ENCODE measurements at regions not wholly inside any gene's neighbourhood (a gene's known extent, or its start where the extent isn't known, plus 50 kb on each side); places are given as distances from the start of the nearest gene placed in this dataset.

DNA sequence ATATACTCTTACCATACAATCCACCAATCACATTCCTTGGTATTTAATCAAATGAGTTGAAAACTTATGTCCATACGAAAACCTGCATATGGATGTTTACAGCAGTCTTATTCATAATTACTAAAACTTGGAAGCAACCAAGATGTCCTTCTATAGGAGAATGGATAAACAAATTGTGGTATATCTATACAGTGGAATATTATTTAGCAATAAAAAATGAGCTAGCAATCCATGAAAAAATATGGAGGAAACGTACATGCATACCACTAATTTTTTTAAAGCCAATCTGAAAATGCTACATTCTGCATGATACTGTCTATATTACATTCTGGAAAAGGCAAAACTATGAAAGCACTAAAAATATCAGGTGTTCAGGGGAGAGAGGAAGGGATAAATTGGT lies 73.9 kb upstream of the LPP start:
- DNase-seq (ENCODE audit: low read depth): no peak
- TF ChIP-seq, protein P1, sequence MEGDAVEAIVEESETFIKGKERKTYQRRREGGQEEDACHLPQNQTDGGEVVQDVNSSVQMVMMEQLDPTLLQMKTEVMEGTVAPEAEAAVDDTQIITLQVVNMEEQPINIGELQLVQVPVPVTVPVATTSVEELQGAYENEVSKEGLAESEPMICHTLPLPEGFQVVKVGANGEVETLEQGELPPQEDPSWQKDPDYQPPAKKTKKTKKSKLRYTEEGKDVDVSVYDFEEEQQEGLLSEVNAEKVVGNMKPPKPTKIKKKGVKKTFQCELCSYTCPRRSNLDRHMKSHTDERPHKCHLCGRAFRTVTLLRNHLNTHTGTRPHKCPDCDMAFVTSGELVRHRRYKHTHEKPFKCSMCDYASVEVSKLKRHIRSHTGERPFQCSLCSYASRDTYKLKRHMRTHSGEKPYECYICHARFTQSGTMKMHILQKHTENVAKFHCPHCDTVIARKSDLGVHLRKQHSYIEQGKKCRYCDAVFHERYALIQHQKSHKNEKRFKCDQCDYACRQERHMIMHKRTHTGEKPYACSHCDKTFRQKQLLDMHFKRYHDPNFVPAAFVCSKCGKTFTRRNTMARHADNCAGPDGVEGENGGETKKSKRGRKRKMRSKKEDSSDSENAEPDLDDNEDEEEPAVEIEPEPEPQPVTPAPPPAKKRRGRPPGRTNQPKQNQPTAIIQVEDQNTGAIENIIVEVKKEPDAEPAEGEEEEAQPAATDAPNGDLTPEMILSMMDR (IDR thresholded peaks at IDR 0.05; ENCODE audit: insufficient read depth, low read depth, low read length, missing control alignments): no peak
- no peak overlapping the region for H3K4me3 ChIP-seq (ENCODE audit: low read length)

DNA sequence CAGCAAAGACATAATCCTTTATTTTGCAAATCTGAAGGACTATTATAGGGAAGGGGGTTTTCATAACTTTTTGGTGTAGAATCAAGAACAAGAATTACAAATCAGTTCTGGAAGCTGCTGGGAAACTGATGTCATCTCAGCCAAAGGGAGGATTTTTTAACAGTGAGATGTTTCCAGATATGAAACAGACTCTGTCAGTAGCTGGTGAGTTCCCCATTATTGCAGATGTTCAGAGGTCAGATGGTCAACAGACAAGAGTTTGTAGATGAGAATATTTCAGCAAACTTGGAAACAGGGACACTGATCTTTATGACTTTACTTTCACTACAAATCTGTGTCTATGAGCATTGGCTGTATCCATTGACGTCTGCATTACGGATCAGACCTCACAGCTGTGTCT lies 71.9 kb upstream of the LPP start:
- TF ChIP-seq, protein P1 (IDR thresholded peaks at IDR 0.05; ENCODE audit: insufficient read depth, low read depth, low read length, missing control alignments): no peak
- DNase-seq (ENCODE audit: low read depth): no peak
- H3K4me3 ChIP-seq (ENCODE audit: low read length): no peak overlapping the region

DNA sequence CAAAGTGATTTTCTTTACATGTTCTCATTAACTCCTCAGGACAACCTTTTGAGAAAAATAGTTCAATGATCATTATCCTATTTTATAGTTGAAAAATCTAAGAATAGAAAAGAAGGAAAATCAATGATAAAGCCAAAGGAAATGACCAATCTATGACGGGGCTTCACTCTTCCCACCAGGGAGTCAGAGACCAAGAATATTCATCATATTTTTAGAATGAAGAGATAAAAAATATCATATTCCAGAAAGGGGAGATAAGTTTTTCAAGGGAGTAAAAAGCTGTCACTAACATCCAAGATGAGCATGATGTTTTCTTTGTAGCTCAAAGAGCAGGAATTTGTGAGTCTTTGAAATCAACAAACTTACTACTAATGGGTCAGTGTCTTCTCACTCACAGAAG lies 71.5 kb upstream of the LPP start:
- TF ChIP-seq, protein P1 (IDR thresholded peaks at IDR 0.05; ENCODE audit: insufficient read depth, low read depth, low read length, missing control alignments): no peak
- no peak for DNase-seq (ENCODE audit: low read depth)
- no peak overlapping the region for H3K4me3 ChIP-seq (ENCODE audit: low read length)

DNA sequence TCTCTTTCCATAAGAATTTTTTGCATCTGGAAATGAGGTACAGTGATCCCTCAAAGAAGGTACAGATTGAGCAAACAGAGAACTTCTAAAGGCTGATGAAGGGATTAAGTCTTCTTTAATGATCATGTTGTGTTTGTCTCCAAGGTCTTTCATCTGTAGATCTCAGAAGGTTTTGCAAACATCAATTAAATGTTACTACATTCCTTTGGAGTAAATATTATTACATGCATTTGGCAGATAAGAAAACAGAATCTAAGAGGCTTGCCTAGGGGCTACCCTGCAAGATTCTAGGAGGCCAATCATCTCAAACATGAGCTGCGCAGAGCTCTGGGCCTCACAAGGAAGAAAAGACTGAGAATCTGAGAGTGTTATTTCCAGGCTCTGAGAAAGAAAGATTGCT lies 70.9 kb upstream of the LPP start:
- DNase-seq (ENCODE audit: low read depth): no peak
- TF ChIP-seq, protein P1 (IDR thresholded peaks at IDR 0.05; ENCODE audit: insufficient read depth, low read depth, low read length, missing control alignments): no peak
- no peak overlapping the region for H3K4me3 ChIP-seq (ENCODE audit: low read length)

DNA sequence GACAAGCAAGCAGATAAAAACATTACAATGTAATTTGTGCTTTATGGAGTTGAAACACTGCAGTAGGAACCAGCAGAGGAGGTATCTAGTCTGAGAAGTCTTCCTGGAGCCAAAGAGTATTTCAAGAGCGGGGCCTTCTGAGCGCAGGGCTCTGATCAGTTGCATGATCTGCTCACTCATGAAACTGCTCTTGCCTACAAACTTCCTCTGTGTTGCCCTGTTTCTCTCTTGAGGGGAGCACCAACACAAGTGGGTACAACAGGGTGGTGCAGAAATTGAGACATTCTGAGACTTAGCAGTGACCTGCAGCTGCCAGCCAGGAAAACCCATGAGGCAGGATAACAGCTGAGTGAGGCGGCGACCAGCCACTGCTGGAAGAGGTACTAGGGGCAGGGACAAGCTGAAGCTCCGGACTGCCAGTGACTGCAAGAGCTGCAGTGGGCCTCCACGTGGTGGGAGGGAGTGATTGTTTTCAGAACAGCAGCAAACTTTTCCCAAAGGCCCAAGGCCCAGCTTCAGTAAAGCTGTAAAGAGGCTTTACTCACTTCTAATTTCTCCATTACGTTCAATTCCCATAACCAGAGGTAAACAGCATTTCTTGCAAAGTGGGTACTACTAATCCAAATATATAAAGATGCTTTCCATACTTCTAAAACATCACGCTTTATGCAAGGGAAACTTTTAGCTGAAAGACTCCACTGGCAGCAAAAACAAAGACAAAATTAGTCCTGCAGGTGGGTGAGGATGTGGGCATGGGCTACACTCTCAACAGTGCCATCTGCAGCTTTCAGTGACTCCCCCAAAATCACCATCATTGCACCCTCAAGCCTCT lies 69.0 kb upstream of the LPP start:
- DNase-seq (ENCODE audit: low read depth): no peak
- TF ChIP-seq, protein P1 (IDR thresholded peaks at IDR 0.05; ENCODE audit: insufficient read depth, low read depth, low read length, missing control alignments): no peak
- H3K4me3 ChIP-seq (ENCODE audit: low read length): no peak overlapping the region

DNA sequence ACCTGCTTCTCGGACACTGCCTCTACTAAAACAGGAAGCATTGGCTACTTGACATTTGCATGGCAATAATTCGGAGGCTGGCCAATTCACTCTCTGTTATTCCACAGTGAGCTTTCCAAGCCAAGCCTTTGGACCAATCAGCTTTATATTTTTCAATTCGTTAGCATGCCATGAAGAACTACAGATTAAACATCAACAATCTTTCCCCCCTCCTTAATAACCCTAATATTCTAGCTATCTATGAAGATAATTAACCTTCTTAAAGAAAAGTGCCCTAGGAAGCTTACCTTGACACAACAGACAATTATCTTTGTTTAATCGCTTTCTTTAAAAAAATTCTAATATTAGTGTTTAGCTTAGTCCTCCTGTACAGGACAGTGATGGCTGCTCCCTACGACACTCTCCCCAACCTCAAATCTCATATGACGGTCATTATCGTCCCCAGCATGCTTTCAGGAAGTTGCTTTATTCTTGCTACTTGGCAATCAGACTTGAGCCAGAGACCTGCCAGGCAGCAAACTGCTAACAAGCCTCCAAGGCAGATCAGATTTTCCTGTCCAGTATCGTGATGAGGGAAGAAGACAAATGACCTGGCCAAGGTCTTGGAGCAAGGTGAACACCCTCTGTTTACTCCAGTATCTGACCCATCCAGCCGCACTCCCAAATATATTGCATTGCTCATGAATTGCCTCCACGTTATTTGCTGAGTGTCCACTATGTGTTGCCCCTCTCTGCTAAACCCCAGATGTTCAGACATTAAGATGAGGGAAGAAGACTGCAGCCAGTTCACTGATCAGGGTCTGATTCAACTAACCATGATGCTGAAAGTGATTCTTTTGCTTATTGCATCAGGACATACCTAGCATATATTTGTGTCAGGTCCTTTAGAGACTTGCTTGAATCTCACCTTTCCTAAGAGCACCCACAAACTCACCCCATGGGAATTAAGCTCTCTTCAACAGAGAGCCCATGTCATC lies 68.1 kb upstream of the LPP start:
- no peak overlapping the region for H3K4me3 ChIP-seq (ENCODE audit: low read length)
- TF ChIP-seq, protein P1 (IDR thresholded peaks at IDR 0.05; ENCODE audit: insufficient read depth, low read depth, low read length, missing control alignments): no peak
- no peak for DNase-seq (ENCODE audit: low read depth)
